Suprapubic skin (tissue), 4 donors: ENCODE measurements at regions not wholly inside any gene's neighbourhood (a gene's known extent, or its start where the extent isn't known, plus 50 kb on each side); places are given as distances from the start of the nearest gene placed in this dataset.

Experiments
- DNase-seq, 2 donors: peaks; one replicate each; pipeline ENCODE4 v3.0.0-alpha.2; 2019; ENCODE audit warnings: low spot score in 2 of 2
- H3K27ac ChIP-seq: fragments of 200-600 bp; sonication (generic); one replicate; pipeline ENCODE4 v1.5.1; 2019
- H3K27me3 ChIP-seq: fragments of 200-600 bp; sonication (generic); one replicate; pipeline ENCODE4 v1.5.1; 2019
- H3K36me3 ChIP-seq: fragments of 200-600 bp; sonication (generic); one replicate; pipeline ENCODE4 v1.5.1; 2019
- H3K4me1 ChIP-seq: fragments of 200-600 bp; sonication (generic); one replicate; pipeline ENCODE4 v1.5.1; 2019
- H3K4me3 ChIP-seq: fragments of 200-600 bp; sonication (generic); one replicate; pipeline ENCODE4 v1.5.1; 2019; ENCODE audit warnings: mild to moderate bottlenecking
- H3K9me3 ChIP-seq: fragments of 200-600 bp; sonication (generic); one replicate; pipeline ENCODE4 v1.5.1; 2019
- EP300 ChIP-seq: sonication (generic); formaldehyde crosslinking; IDR thresholded peaks from one replicate; pipeline ENCODE4 v1.6.1; 2017; ENCODE audit warnings: antibody characterized with exemption
- POLR2A ChIP-seq, 2 donors: fragments of 450-650 bp; IDR thresholded peaks; one replicate each; pipeline ENCODE4 v1.6.1; 2017; ENCODE audit warnings: antibody characterized with exemption in 2 of 2, mild to moderate bottlenecking in 2 of 2, moderate library complexity in 2 of 2
- POLR2AphosphoS5 ChIP-seq, 3 donors: sonication (generic); formaldehyde crosslinking; IDR thresholded peaks; one replicate each; pipeline ENCODE4 v1.6.1; 2017; ENCODE audit warnings: antibody characterized with exemption in 3 of 3
- WGBS: methylation state at CpG from one replicate; pipeline ENCODE4 v1.1.5; 2018; 5-methylcytosine and 5-hydroxymethylcytosine counted together
- TF ChIP-seq, protein P1 (sequence below), 2 donors: fragments of 200-600 bp in 1 of 2; fragments of 450-650 bp in 1 of 2; sonication (generic) in 1 of 2; IDR thresholded peaks; one replicate each; pipeline ENCODE4 v1.5.1; 2016 to 2019; ENCODE audit warnings: antibody characterized with exemption in 2 of 2, mild to moderate bottlenecking in 1 of 2, moderate library complexity in 1 of 2

DNA sequence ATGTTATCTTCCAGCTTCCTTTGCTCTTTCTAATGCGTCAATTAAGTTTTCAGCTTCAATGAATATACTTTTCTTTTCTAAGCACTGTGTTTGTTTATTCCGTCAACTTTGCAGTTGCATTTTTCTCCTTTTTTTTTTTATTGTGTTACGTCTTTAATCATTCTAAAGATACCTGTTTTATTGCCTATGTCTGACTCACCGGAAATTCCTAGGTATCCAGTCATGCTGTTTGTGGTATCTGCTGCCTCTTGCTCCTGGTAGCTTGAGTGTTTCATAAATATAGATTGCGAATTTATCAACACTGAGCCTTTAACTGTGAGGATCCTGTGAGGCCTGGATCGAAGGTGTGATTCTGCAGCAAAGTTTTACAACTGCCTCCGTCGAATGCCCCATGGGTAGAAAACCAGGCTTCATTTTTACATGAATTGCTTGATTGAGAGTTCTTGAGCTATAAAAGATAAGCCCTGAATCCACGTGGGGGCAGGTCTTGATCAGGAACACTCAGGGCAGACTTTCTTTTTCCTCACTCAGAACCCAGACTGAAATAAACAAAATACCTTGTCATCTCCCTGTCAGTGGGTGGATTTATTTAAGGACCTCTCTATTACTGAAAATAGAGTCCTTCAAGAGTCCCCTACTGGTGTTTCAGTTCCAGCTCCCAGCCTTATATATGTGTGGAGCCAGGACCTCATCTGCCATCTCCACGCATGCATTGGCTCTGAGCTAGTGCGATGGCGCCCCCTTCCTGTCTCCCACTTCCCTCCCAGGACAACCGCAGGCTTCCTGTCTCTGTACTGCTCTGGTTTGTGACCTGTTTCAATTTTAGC lies 60.1 kb upstream of the LRRC1 start:
- Histone ChIP-seq H3K27ac (peak overlapping the region; percentile 62), H3K4me1 (peaks cover 5% of the 10 kb centered on the region), H3K27me3 (no peaks in the 10 kb centered on the region), H3K9me3 (no peaks in the 10 kb centered on the region), H3K4me3 (no peak overlapping the region), H3K36me3 (no peaks in the 10 kb centered on the region)
- 49% methylated on average over 13 of the region's 13 CpGs for WGBS
- no peak for DNase-seq
- no peak for TF ChIP-seq EP300
- TF ChIP-seq POLR2A (IDR thresholded peaks at IDR 0.05), result no peak
- TF ChIP-seq POLR2AphosphoS5 (IDR thresholded peaks at IDR 0.05), result no peak
- TF ChIP-seq, protein P1, sequence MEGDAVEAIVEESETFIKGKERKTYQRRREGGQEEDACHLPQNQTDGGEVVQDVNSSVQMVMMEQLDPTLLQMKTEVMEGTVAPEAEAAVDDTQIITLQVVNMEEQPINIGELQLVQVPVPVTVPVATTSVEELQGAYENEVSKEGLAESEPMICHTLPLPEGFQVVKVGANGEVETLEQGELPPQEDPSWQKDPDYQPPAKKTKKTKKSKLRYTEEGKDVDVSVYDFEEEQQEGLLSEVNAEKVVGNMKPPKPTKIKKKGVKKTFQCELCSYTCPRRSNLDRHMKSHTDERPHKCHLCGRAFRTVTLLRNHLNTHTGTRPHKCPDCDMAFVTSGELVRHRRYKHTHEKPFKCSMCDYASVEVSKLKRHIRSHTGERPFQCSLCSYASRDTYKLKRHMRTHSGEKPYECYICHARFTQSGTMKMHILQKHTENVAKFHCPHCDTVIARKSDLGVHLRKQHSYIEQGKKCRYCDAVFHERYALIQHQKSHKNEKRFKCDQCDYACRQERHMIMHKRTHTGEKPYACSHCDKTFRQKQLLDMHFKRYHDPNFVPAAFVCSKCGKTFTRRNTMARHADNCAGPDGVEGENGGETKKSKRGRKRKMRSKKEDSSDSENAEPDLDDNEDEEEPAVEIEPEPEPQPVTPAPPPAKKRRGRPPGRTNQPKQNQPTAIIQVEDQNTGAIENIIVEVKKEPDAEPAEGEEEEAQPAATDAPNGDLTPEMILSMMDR (IDR thresholded peaks at IDR 0.05), result no peak

DNA sequence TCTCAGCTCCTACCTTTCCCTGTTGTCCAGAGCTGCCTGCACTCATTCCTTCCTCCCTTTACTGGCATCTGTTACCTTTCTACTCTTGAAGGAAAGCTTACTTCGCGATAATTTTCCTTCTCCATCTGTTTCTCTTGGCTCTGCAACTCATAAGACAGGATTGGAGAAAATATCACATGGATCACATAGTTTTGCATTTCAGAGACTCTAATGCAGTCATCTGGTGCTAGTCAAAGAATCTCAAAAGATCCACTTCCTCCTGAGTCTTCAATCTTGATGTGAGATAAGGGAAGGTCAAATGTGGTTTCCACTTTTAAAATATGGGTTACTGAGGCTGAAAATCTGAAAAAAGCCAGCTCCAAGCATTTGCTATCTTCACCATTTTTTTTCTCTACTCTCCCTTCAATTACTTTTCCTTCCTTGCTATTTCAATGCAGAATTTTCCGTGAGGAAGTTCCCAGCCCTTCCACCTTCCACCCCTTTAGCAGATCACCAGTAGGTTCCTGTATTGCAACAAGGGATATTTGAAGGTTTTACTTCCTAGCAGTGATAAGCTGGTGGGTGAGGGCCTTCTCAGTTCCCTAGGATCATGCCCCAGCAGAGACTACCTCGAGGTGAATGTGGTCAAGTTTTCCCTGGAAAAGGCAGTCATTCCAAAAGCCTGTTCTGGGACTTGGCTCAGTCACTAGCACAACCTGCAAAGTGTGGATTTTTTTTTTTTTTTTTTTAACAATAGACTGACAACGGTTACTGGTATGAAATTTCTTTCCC lies 62.8 kb upstream of the LRRC1 start:
- Histone ChIP-seq H3K9me3 (no peaks in the 10 kb centered on the region), H3K4me3 (no peak overlapping the region), H3K4me1 (peaks cover 11% of the 10 kb centered on the region), H3K36me3 (no peaks in the 10 kb centered on the region), H3K27me3 (no peaks in the 10 kb centered on the region), H3K27ac (no peak overlapping the region)
- DNase-seq, result no peak
- WGBS, result 53% methylated on average over 5 of the region's 5 CpGs
- TF ChIP-seq, protein P1 (IDR thresholded peaks at IDR 0.05), result no peak
- TF ChIP-seq POLR2AphosphoS5 (IDR thresholded peaks at IDR 0.05) (no peak), EP300 (no peak), POLR2A (IDR thresholded peaks at IDR 0.05) (no peak)

DNA sequence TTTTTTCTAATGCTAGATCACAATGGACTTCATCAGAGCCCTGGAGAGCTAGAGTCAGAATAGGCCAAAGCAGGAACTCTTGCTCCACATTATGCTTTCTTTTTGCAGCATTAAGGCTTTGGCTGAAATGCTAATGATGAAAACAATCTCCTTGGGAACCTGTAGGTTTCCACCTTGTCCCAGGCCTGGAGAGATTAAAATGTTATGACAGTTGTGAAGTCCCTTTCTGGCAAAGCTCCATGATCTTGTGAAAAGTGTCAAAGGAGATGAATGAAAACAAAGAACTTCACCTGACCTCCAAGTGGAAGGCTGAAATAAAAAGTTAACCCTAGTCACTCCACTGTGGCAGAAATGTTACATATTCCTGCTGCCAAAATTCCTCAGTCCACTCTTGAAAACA lies 64.0 kb upstream of the LRRC1 start:
- Histone ChIP-seq H3K27me3 (no peaks in the 10 kb centered on the region), H3K4me1 (peaks cover 11% of the 10 kb centered on the region), H3K4me3 (no peak overlapping the region), H3K27ac (no peak overlapping the region), H3K36me3 (no peaks in the 10 kb centered on the region), H3K9me3 (no peaks in the 10 kb centered on the region)
- no peak for TF ChIP-seq POLR2AphosphoS5 (IDR thresholded peaks at IDR 0.05)
- no peak for TF ChIP-seq EP300
- TF ChIP-seq POLR2A (IDR thresholded peaks at IDR 0.05), result no peak
- TF ChIP-seq, protein P1 (IDR thresholded peaks at IDR 0.05), result no peak
- no peak for DNase-seq

DNA sequence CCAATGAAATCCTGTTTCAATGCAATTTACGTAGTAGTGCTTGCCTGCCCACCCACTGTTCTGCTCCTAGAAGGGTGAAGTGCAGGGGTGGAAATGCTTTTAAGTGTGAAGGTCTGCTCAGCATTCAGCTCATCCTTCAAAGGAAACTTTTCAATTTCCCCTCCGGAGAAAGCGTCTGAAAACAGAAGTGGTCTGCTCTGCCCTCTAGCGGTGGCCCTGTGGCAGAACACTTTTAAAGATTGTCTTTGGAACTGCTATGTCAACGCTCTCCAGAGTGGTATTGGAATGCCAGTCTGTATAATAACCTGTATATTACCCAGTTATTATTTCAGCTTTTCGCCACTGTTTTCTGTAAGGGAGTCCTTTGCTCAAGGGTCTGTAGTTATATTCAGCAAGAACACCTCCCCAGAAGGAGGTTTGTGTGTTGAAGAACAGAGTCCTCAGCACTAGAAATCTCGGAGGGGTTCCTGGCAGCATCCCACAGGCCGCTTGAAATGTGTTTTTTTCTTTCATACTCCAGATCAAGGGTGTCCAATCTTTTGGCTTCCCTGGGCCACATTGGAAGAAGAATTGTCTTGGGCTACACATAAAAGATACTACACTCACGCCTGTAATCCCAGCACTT lies 63.1 kb upstream of the KLHL31 start:
- DNase-seq, result no peak
- no peaks in the 10 kb centered on the region for H3K9me3 ChIP-seq
- peaks cover 6% of the 10 kb centered on the region for H3K4me1 ChIP-seq
- H3K27ac ChIP-seq, result no peak overlapping the region
- no peak for TF ChIP-seq POLR2AphosphoS5 (IDR thresholded peaks at IDR 0.05)
- TF ChIP-seq, protein P1 (IDR thresholded peaks at IDR 0.05), result peak; percentile 61 to 77
- no peak overlapping the region for H3K4me3 ChIP-seq
- 34% methylated on average over 9 of the region's 9 CpGs for WGBS
- no peaks in the 10 kb centered on the region for H3K36me3 ChIP-seq
- H3K27me3 ChIP-seq, result no peaks in the 10 kb centered on the region

DNA sequence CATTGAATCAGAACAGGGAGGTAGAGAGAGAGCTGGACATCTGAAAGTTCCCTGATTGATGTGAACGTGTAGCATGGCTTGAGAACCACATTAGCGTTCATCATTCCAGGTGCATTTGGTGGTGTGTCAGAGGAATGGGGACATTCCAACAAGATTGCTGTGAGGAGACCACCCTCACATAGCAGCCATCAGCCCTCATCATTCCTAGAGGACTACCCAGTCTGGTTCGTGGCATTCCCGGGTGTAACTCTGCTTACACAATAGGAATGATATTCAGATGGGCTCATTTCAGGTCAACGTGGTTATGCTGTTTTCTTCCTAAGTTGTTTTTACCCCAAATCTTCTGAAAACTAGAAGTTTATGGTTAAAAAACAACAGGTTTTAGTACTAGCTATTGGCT lies 62.2 kb upstream of the KLHL31 start:
- DNase-seq, result no peak
- Histone ChIP-seq H3K9me3 (no peaks in the 10 kb centered on the region), H3K4me3 (no peak overlapping the region), H3K36me3 (no peaks in the 10 kb centered on the region), H3K27me3 (no peaks in the 10 kb centered on the region), H3K4me1 (peaks cover 6% of the 10 kb centered on the region), H3K27ac (no peak overlapping the region)
- 71% methylated on average over 5 of the region's 5 CpGs for WGBS
- TF ChIP-seq EP300 (no peak), POLR2AphosphoS5 (IDR thresholded peaks at IDR 0.05) (no peak), POLR2A (IDR thresholded peaks at IDR 0.05) (no peak)
- TF ChIP-seq, protein P1 (IDR thresholded peaks at IDR 0.05), result no peak
